ENCODE measurements at regions not wholly inside any gene's neighbourhood (a gene's known extent, or its start where the extent isn't known, plus 50 kb on each side); places are given as distances from the start of the nearest gene placed in this dataset.

GRCh38 chr2:6487765-6488164 is 377.9 kb downstream of the CMPK2 start:
- TF ChIP-seq CTCF (IDR thresholded peaks at IDR 0.05; ENCODE audit: poor library complexity) (no peak), EZH2phosphoT487 (IDR thresholded peaks at IDR 0.05; ENCODE audit: low read depth, severe bottlenecking, unreplicated experiment) (no peak), EZH2 (IDR thresholded peaks at IDR 0.05; ENCODE audit: borderline replicate concordance) (no peak)

Measured in hepatocyte (in vitro differentiated cells).